ENCODE measurements at regions not wholly inside any gene's neighbourhood (a gene's known extent, or its start where the extent isn't known, plus 50 kb on each side); places are given as distances from the start of the nearest gene placed in this dataset.

DNA sequence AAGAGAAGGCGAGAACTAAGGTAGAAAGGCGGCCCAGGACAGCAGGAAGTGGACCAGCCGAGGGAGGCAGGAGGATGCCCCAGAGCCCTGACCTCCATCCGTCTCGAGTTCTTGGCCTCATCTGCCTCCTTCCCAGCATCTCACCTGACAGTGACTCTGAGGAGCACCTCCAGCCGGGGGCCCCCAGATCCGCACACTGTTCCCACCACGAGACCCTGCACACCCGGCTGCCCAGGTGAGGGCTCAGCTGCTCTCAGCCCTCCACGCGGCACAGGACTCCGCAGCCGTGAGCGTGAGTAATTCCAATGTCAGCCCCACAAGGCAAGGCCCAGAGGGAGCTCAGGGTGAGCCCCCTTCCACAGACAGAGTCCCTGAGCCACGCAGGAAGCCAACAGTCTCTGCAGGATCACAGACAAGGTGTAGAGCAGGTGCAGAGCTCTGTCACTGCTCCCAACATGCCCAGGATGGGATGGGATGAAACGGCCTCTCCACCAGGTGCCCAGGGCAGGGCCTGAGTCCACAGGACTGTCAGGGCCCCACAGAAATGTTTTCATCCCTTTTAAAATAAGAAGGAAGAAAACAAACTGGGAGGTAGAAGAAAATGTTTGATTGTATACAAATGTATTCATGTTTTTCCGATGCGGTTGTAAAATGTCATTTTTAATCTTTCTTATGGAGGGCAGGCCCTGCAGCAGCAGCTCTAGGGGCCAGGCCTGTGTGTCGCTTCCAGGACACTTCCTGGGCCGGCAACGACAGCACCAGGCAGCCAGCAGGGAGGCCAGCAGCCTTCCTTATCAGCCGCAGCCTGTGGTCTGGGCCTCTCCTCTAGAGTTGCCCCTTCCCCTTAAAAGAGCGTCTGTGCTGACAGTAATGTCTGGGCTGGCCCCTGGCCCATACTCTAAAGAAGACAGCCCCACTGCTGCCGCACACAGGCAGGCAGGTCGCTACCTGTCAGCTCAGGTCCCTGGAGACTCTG, 66.9 kb downstream of the DLL1 start:
- Histone ChIP-seq H3K27me3 (ENCODE audit: control insufficient read depth in 1 of 2, insufficient read depth in 1 of 2, low read length in 2 of 2) (peaks cover 0 to 43% of the 10 kb centered on the region in 2 experiments), H3K27ac (ENCODE audit: low read length, poor library complexity, severe bottlenecking) (no peak overlapping the region), H3K4ac (ENCODE audit: low read depth in 1 of 2, low read length in 2 of 2) (no peak overlapping the region), H2BK5ac (ENCODE audit: low read depth, low read length, poor library complexity, severe bottlenecking) (no peak overlapping the region), H3K36me3 (ENCODE audit: control insufficient read depth in 1 of 2, insufficient read depth in 2 of 2, low read depth in 1 of 2, low read length in 2 of 2) (no peaks in the 10 kb centered on the region), H3K79me1 (replicated peaks; ENCODE audit: low read length, poor library complexity, severe bottlenecking) (no peaks in the 10 kb centered on the region), H3K14ac (ENCODE audit: low read length in 2 of 2) (no peak overlapping the region), H2BK15ac (ENCODE audit: low read depth, poor library complexity, severe bottlenecking) (no peak overlapping the region), H3K9me3 (ENCODE audit: control insufficient read depth, low read length) (no peaks in the 10 kb centered on the region), H3K18ac (ENCODE audit: low read depth in 1 of 2, low read length in 2 of 2) (no peak overlapping the region), H2AFZ (ENCODE audit: low read depth, low read length) (no peak overlapping the region), H3K4me2 (ENCODE audit: low read length, poor library complexity, severe bottlenecking) (no peak overlapping the region), H4K91ac (ENCODE audit: low read length) (no peak overlapping the region), H2BK120ac (ENCODE audit: low read depth, low read length) (no peak overlapping the region), H3K4me3 (ENCODE audit: insufficient read depth in 1 of 2, low read depth in 1 of 2, low read length in 2 of 2) (no peak overlapping the region), H3K4me1 (ENCODE audit: control insufficient read depth, insufficient read depth, low read depth, low read length) (peaks cover 24% of the 10 kb centered on the region), H3K23ac (ENCODE audit: low read length in 2 of 2) (no peak overlapping the region), H2BK12ac (ENCODE audit: low read length in 2 of 2) (no peak overlapping the region), H3K9ac (ENCODE audit: low read length) (no peak overlapping the region), H4K8ac (ENCODE audit: low read length) (no peak overlapping the region), H2AK5ac (ENCODE audit: low read length, severe bottlenecking) (no peak overlapping the region)
- WGBS, result 65% methylated on average over 25 of the region's 25 CpGs
- DNase-seq, result no peak

DNA sequence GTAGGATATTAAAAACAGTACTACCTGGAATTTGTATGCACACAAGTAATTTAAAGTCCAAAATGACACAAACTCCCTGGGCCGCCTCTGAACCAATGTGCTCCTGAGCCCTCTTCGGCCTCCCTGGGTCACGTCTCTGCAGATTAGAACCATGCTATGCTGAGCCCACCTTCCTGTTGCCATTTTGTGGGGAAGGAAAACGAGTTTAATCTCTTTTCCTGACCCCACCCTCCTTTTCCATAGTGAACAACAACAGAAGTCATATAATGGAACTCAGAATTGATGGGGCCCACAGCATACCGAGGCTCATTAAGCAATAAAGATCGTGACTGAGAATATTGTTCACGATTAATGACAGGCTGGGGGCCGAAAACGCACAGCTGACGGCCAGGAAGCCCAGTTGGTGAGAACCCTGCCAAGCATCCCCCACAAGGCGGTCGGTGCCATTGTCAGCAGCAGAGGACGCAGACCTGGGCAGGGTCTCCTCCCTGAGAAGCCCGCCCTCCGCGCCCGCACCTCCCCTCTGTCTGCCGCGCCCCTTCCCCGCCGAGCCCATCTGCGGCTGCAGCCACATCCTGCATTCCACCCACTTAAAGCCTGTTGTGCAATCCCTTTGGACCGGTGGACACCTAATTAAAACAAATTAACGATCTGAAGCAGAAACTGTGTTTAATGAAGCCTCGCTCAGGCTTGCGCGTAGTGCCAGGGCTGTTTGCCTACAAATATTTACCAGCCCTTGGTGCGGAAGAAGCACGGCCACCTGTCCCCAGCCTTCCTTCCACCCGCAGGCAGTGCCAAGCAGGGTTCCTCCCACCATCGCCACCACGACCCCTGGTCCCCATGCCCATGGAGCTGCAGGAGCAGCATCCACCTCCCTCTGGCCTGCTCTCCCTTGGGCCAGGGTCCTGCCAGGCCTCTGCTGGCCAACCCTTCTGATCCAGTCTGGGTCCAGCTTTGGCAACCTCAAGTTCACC, 68.1 kb downstream of the DLL1 start:
- Histone ChIP-seq H3K36me3 (ENCODE audit: control insufficient read depth in 1 of 2, insufficient read depth in 2 of 2, low read depth in 1 of 2, low read length in 2 of 2) (no peaks in the 10 kb centered on the region), H3K4me1 (ENCODE audit: control insufficient read depth, insufficient read depth, low read depth, low read length) (peaks cover 20% of the 10 kb centered on the region), H3K27me3 (ENCODE audit: control insufficient read depth in 1 of 2, insufficient read depth in 1 of 2, low read length in 2 of 2) (peaks cover 0 to 32% of the 10 kb centered on the region in 2 experiments), H2AK5ac (ENCODE audit: low read length, severe bottlenecking) (no peak overlapping the region), H3K23ac (ENCODE audit: low read length in 2 of 2) (no peak overlapping the region), H2BK15ac (ENCODE audit: low read depth, poor library complexity, severe bottlenecking) (no peak overlapping the region), H3K9ac (ENCODE audit: low read length) (no peak overlapping the region), H2BK5ac (ENCODE audit: low read depth, low read length, poor library complexity, severe bottlenecking) (no peak overlapping the region), H3K18ac (ENCODE audit: low read depth in 1 of 2, low read length in 2 of 2) (no peak overlapping the region), H3K14ac (ENCODE audit: low read length in 2 of 2) (no peak overlapping the region), H3K9me3 (ENCODE audit: control insufficient read depth, low read length) (no peaks in the 10 kb centered on the region), H4K91ac (ENCODE audit: low read length) (no peak overlapping the region), H4K8ac (ENCODE audit: low read length) (no peak overlapping the region), H3K4ac (ENCODE audit: low read depth in 1 of 2, low read length in 2 of 2) (no peak overlapping the region), H2AFZ (ENCODE audit: low read depth, low read length) (no peak overlapping the region), H3K79me1 (replicated peaks; ENCODE audit: low read length, poor library complexity, severe bottlenecking) (no peaks in the 10 kb centered on the region), H2BK120ac (ENCODE audit: low read depth, low read length) (no peak overlapping the region), H3K4me3 (ENCODE audit: insufficient read depth in 1 of 2, low read depth in 1 of 2, low read length in 2 of 2) (no peak overlapping the region), H2BK12ac (ENCODE audit: low read length in 2 of 2) (no peak overlapping the region), H3K4me2 (ENCODE audit: low read length, poor library complexity, severe bottlenecking) (no peak overlapping the region), H3K27ac (ENCODE audit: low read length, poor library complexity, severe bottlenecking) (no peak overlapping the region)
- WGBS, result 85% methylated on average over 32 of the region's 32 CpGs
- no peak for DNase-seq

DNA sequence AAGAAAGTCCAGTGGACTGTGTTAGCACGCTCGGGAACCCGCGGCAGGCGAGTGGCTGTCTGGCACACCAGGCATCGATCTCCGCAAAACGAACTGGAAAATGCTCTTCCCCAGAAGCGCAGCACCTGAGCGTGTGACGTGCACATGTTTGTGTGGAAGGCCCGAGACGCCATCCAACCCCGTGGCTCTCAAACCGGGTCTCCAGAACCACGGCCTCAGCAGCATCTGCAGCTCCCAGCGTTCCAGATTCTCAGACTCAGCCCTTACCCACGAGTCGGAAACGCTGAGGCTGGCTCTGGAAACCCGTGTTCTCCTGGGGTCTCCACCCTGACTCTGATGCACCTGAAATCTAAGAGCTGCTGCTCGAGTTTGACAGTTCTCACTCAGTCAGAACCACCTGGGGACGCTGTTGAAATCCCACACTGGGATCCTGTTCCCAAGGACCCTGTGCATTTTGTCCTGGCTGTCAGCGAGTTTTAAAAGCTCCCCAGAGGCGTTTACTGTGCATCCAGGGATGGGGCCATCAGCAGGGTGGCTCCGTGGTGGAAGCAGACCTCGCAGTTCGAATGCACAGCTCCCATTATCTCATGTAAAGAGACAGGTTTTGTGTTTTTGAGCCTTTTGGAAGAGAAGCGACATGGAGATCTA, 69.0 kb downstream of the DLL1 start:
- no peak overlapping the region for H3K23ac ChIP-seq (ENCODE audit: low read length in 2 of 2)

More for the DNA sequence above, 69.0 kb downstream of the DLL1 start:
- Histone ChIP-seq H2AFZ (ENCODE audit: low read depth, low read length) (no peak overlapping the region), H4K8ac (ENCODE audit: low read length) (no peak overlapping the region), H3K36me3 (ENCODE audit: control insufficient read depth in 1 of 2, insufficient read depth in 2 of 2, low read depth in 1 of 2, low read length in 2 of 2) (no peaks in the 10 kb centered on the region), H2AK5ac (ENCODE audit: low read length, severe bottlenecking) (no peak overlapping the region), H3K4ac (ENCODE audit: low read depth in 1 of 2, low read length in 2 of 2) (no peak overlapping the region), H2BK12ac (ENCODE audit: low read length in 2 of 2) (no peak overlapping the region), H3K14ac (ENCODE audit: low read length in 2 of 2) (no peak overlapping the region), H3K9ac (ENCODE audit: low read length) (no peak overlapping the region), H4K91ac (ENCODE audit: low read length) (no peak overlapping the region), H3K9me3 (ENCODE audit: control insufficient read depth, low read length) (no peaks in the 10 kb centered on the region), H3K4me2 (ENCODE audit: low read length, poor library complexity, severe bottlenecking) (no peak overlapping the region), H3K4me1 (ENCODE audit: control insufficient read depth, insufficient read depth, low read depth, low read length) (peaks cover 14% of the 10 kb centered on the region), H3K18ac (ENCODE audit: low read depth in 1 of 2, low read length in 2 of 2) (no peak overlapping the region), H3K27ac (ENCODE audit: low read length, poor library complexity, severe bottlenecking) (no peak overlapping the region), H2BK5ac (ENCODE audit: low read depth, low read length, poor library complexity, severe bottlenecking) (no peak overlapping the region), H2BK120ac (ENCODE audit: low read depth, low read length) (no peak overlapping the region), H3K4me3 (ENCODE audit: insufficient read depth in 1 of 2, low read depth in 1 of 2, low read length in 2 of 2) (no peak overlapping the region), H3K79me1 (replicated peaks; ENCODE audit: low read length, poor library complexity, severe bottlenecking) (no peaks in the 10 kb centered on the region), H2BK15ac (ENCODE audit: low read depth, poor library complexity, severe bottlenecking) (no peak overlapping the region), H3K27me3 (ENCODE audit: control insufficient read depth in 1 of 2, insufficient read depth in 1 of 2, low read length in 2 of 2) (peaks cover 0 to 32% of the 10 kb centered on the region in 2 experiments)
- DNase-seq, result no peak
- WGBS, result 81% methylated on average over 29 of the region's 29 CpGs

Measured in mesenchymal stem cell (in vitro differentiated cells and primary cell).